Progenitor cell of endocrine pancreas (in vitro differentiated cells): ENCODE measurements at regions not wholly inside any gene's neighbourhood (a gene's known extent, or its start where the extent isn't known, plus 50 kb on each side); places are given as distances from the start of the nearest gene placed in this dataset.

Source experiments
- DNase-seq: peaks from one replicate; pipeline ENCODE4 v3.0.0; 2021; ENCODE audit warnings: low spot score; ENCODE audit not compliant: unreplicated experiment
- H3K27ac Mint-ChIP-seq: 2 replicates; pipeline ENCODE4 v1.8.0; 2021; ENCODE audit warnings: mild to moderate bottlenecking, moderate library complexity, mixed read lengths
- H3K27me3 Mint-ChIP-seq: 2 replicates; pipeline ENCODE4 v1.8.0; 2021; ENCODE audit warnings: mixed read lengths
- H3K36me3 Mint-ChIP-seq: 2 replicates; pipeline ENCODE4 v1.8.0; 2022; ENCODE audit warnings: mixed read lengths; ENCODE audit not compliant: insufficient read depth
- H3K4me1 Mint-ChIP-seq: 2 replicates; pipeline ENCODE4 v1.8.0; 2021; ENCODE audit warnings: low read depth, mixed read lengths
- H3K4me3 Mint-ChIP-seq: 2 replicates; pipeline ENCODE4 v1.8.0; 2021; ENCODE audit warnings: low read depth, mild to moderate bottlenecking, moderate library complexity, mixed read lengths
- H3K9me3 Mint-ChIP-seq: 2 replicates; pipeline ENCODE4 v1.8.0; 2021; ENCODE audit warnings: low read depth, mixed read lengths
- CTCF ChIP-seq: fragments of 200-600 bp; sonication (generic); IDR thresholded peaks from one replicate; pipeline ENCODE4 v1.5.0; 2021; ENCODE audit warnings: antibody characterized with exemption, mild to moderate bottlenecking; ENCODE audit not compliant: unreplicated experiment

GRCh38 chr17:62130739-62131138 lies 65.7 kb upstream of the MED13 start:
- Mint-ChIP-seq H3K4me3 (no peak overlapping the region), H3K4me1 (no peaks in the 10 kb centered on the region), H3K9me3 (no peaks in the 10 kb centered on the region), H3K27me3 (peaks cover 3% of the 10 kb centered on the region), H3K27ac (no peak overlapping the region), H3K36me3 (no peaks in the 10 kb centered on the region)
- TF ChIP-seq CTCF, result no peak
- no peak for DNase-seq

GRCh38 chr17:62126292-62126691 lies 61.2 kb upstream of the MED13 start:
- TF ChIP-seq CTCF, result no peak
- peaks cover 8% of the 10 kb centered on the region for H3K27me3 Mint-ChIP-seq
- DNase-seq, result no peak
- no peak overlapping the region for H3K4me3 Mint-ChIP-seq
- H3K27ac Mint-ChIP-seq, result peak overlapping the region; percentile 44
- no peaks in the 10 kb centered on the region for H3K36me3 Mint-ChIP-seq
- peaks cover 1% of the 10 kb centered on the region for H3K4me1 Mint-ChIP-seq
- H3K9me3 Mint-ChIP-seq, result no peaks in the 10 kb centered on the region

GRCh38 chr17:62125307-62125706 lies 60.2 kb upstream of the MED13 start:
- TF ChIP-seq CTCF, result no peak
- Mint-ChIP-seq H3K4me3 (no peak overlapping the region), H3K4me1 (peaks cover 6% of the 10 kb centered on the region), H3K36me3 (no peaks in the 10 kb centered on the region), H3K9me3 (no peaks in the 10 kb centered on the region), H3K27ac (no peak overlapping the region), H3K27me3 (peaks cover 8% of the 10 kb centered on the region)
- DNase-seq, result no peak

GRCh38 chr17:62121025-62121730 lies 56.1 kb upstream of the MED13 start:
- H3K9me3 Mint-ChIP-seq, result no peaks in the 10 kb centered on the region
- H3K36me3 Mint-ChIP-seq, result no peaks in the 10 kb centered on the region
- peaks cover 6% of the 10 kb centered on the region for H3K27me3 Mint-ChIP-seq
- no peak for DNase-seq
- H3K27ac Mint-ChIP-seq, result no peak overlapping the region
- TF ChIP-seq CTCF, result no peak
- H3K4me1 Mint-ChIP-seq, result peaks cover 6% of the 10 kb centered on the region
- H3K4me3 Mint-ChIP-seq, result no peak overlapping the region

GRCh38 chr17:62119373-62119772 lies 54.3 kb upstream of the MED13 start:
- peaks cover 6% of the 10 kb centered on the region for H3K4me1 Mint-ChIP-seq
- no peak for TF ChIP-seq CTCF
- DNase-seq, result no peak
- no peak overlapping the region for H3K27ac Mint-ChIP-seq
- no peak overlapping the region for H3K4me3 Mint-ChIP-seq
- H3K36me3 Mint-ChIP-seq, result no peaks in the 10 kb centered on the region
- peaks cover 3% of the 10 kb centered on the region for H3K9me3 Mint-ChIP-seq
- H3K27me3 Mint-ChIP-seq, result peaks cover 3% of the 10 kb centered on the region
